H1 (cell line): ENCODE measurements at regions not wholly inside any gene's neighbourhood (a gene's known extent, or its start where the extent isn't known, plus 50 kb on each side); places are given as distances from the start of the nearest gene placed in this dataset.
A peak's percentile ranks its signal among the peaks of the same experiment; 100 is the strongest.

Experiments
- CTCF ChIA-PET: fragments of 300-600 bp; sonication (Branson Sonifier 250); formaldehyde crosslinking; loops from one replicate; lab custom pipeline; 2021; ENCODE audit not compliant: partially characterized antibody; lab: Charles Lee
- POLR2A ChIA-PET: fragments of 300-600 bp; sonication (Branson Sonifier 250); formaldehyde crosslinking; loops from one replicate; lab custom pipeline; 2021; ENCODE audit warnings: inconsistent platforms; ENCODE audit not compliant: partially characterized antibody; lab: Charles Lee
- DNase-seq, 2 experiments: peaks; one replicate each; pipeline versions ENCODE4 v3.0.0 to v3.0.0-alpha.2; 2010 to 2022; ENCODE audit warnings: low spot score in 2 of 2, low read depth in 1 of 2, mixed read lengths in 1 of 2
- FAIRE-seq: peaks from 2 replicates; lab custom pipeline; 2011; peaks lifted over from hg19 to GRCh38; lab: Jason Lieb, UNC
- H2AFZ ChIP-seq: 2 replicates; pipeline ENCODE4 v1.8.1; 2012; ENCODE audit warnings: low read length, inconsistent platforms
- H2AK5ac ChIP-seq: 2 replicates; pipeline ENCODE4 v1.6.1; 2013; ENCODE audit warnings: low read depth, low read length
- H2BK120ac ChIP-seq: replicated peaks from 2 replicates; pipeline ENCODE3; 2013; ENCODE audit warnings: low read depth, low read length, inconsistent platforms
- H2BK12ac ChIP-seq: 2 replicates; pipeline ENCODE4 v1.6.1; 2013; ENCODE audit warnings: low read depth, low read length
- H2BK15ac ChIP-seq: 2 replicates; pipeline ENCODE4 v1.6.1; 2013; ENCODE audit warnings: low read length
- H2BK20ac ChIP-seq: 2 replicates; pipeline ENCODE4 v1.6.1; 2013; ENCODE audit warnings: low read length
- H2BK5ac ChIP-seq: 2 replicates; pipeline ENCODE4 v1.6.1; 2013; ENCODE audit warnings: low read depth, low read length
- H3K14ac ChIP-seq: 2 replicates; pipeline ENCODE4 v1.6.1; 2013; ENCODE audit warnings: inconsistent platforms; ENCODE audit not compliant: insufficient read length
- H3K18ac ChIP-seq: 2 replicates; pipeline ENCODE4 v1.6.1; 2013; ENCODE audit warnings: low read length; ENCODE audit errors: extremely low read depth
- H3K23ac ChIP-seq: 2 replicates; pipeline ENCODE4 v1.6.1; 2013; ENCODE audit warnings: inconsistent platforms; ENCODE audit not compliant: insufficient read length
- H3K23me2 ChIP-seq: 2 replicates; pipeline ENCODE4 v1.6.1; 2013; ENCODE audit warnings: low read depth, low read length
- H3K27ac ChIP-seq: 2 replicates; pipeline ENCODE4 v1.6.1; 2011; ENCODE audit warnings: low read depth, low read length, inconsistent platforms
- H3K27me3 ChIP-seq, 4 experiments: replicated peaks in 1 of 4; 1 replicate in 1 of 4; 2 replicates in 3 of 4; pipeline versions ENCODE4 v1.6.1 to v1.8.1; 2011 to 2013; ENCODE audit warnings: low read length in 3 of 4, mild to moderate bottlenecking in 3 of 4, inconsistent platforms in 2 of 4, mixed read lengths in 2 of 4, moderate library complexity in 1 of 4; ENCODE audit not compliant: control insufficient read depth in 3 of 4, insufficient read depth in 3 of 4; ENCODE audit errors: extremely low read depth in 1 of 4
- H3K36me3 ChIP-seq, 4 experiments: 2 replicates each; pipeline versions ENCODE4 v1.6.1 to v1.8.1; 2011 to 2013; ENCODE audit warnings: mild to moderate bottlenecking in 4 of 4, low read length in 3 of 4, moderate library complexity in 2 of 4, control low read depth in 1 of 4, inconsistent platforms in 1 of 4; ENCODE audit not compliant: insufficient read depth in 4 of 4, control insufficient read depth in 2 of 4
- H3K4ac ChIP-seq: replicated peaks from 2 replicates; pipeline ENCODE3; 2013; ENCODE audit warnings: low read length, low read depth, mixed read lengths, inconsistent platforms; ENCODE audit not compliant: insufficient read length
- H3K4me1 ChIP-seq, 4 experiments: replicated peaks in 1 of 4; 1 replicate in 1 of 4; 2 replicates in 3 of 4; pipeline versions ENCODE4 v1.6.1 to v1.8.1; 2011 to 2013; ENCODE audit warnings: low read length in 3 of 4, inconsistent platforms in 2 of 4, mixed read lengths in 1 of 4; ENCODE audit not compliant: insufficient read depth in 4 of 4, control insufficient read depth in 3 of 4
- H3K4me2 ChIP-seq, 2 experiments: 2 replicates each; pipeline versions ENCODE4 v1.6.1 to v1.8.1; 2011 to 2013; ENCODE audit warnings: low read depth in 2 of 2, low read length in 2 of 2, control low read depth in 1 of 2, inconsistent platforms in 1 of 2, mild to moderate bottlenecking in 1 of 2; ENCODE audit not compliant: insufficient read depth in 1 of 2
- H3K4me3 ChIP-seq, 4 experiments: fragments of 200-600, 300-600 bp in 1 of 4; sonication (generic), shearing (Covaris generic), sonication (Bioruptor Twin) in 1 of 4; 2 replicates each; pipeline versions ENCODE4 v1.5.1 to v1.8.1; 2011 to 2016; ENCODE audit warnings: low read length in 4 of 4, low read depth in 3 of 4, control low read depth in 2 of 4, inconsistent platforms in 2 of 4, mild to moderate bottlenecking in 2 of 4, mixed read lengths in 1 of 4, moderate library complexity in 1 of 4; ENCODE audit not compliant: insufficient read depth in 2 of 4; ENCODE audit errors: extremely low read depth in 1 of 4
- H3K56ac ChIP-seq: replicated peaks from 2 replicates; pipeline ENCODE3; 2013; ENCODE audit warnings: low read depth, mild to moderate bottlenecking, mixed read lengths, low read length, inconsistent platforms; ENCODE audit not compliant: insufficient read length
- H3K79me1 ChIP-seq: 2 replicates; pipeline ENCODE4 v1.6.1; 2013; ENCODE audit warnings: low read depth, low read length, control low read depth
- H3K79me2 ChIP-seq, 2 experiments: 2 replicates each; pipeline versions ENCODE4 v1.6.1 to v1.8.1; 2012 to 2013; ENCODE audit warnings: low read length in 2 of 2, mild to moderate bottlenecking in 2 of 2, inconsistent platforms in 1 of 2; ENCODE audit not compliant: insufficient read depth in 2 of 2, control insufficient read depth in 1 of 2
- H3K9ac ChIP-seq, 4 experiments: replicated peaks in 1 of 4; 1 replicate in 1 of 4; 2 replicates in 3 of 4; pipeline versions ENCODE4 v1.6.1 to v1.8.1; 2011 to 2013; ENCODE audit warnings: low read depth in 3 of 4, low read length in 3 of 4, control low read depth in 2 of 4, mild to moderate bottlenecking in 2 of 4, moderate library complexity in 2 of 4, inconsistent platforms in 1 of 4; ENCODE audit errors: extremely low read depth in 1 of 4
- H3K9me3 ChIP-seq, 2 experiments: 2 replicates each; pipeline versions ENCODE4 v1.6.1 to v1.8.1; 2012 to 2013; ENCODE audit warnings: mild to moderate bottlenecking in 2 of 2, moderate library complexity in 2 of 2, control low read depth in 1 of 2, inconsistent platforms in 1 of 2, low read depth in 1 of 2, low read length in 1 of 2, mixed read lengths in 1 of 2; ENCODE audit not compliant: insufficient read depth in 2 of 2
- H4K20me1 ChIP-seq, 2 experiments: replicated peaks in 1 of 2; 2 replicates each; pipeline versions ENCODE3 to v1.8.1; 2011 to 2013; ENCODE audit warnings: inconsistent platforms in 2 of 2, low read length in 2 of 2, mild to moderate bottlenecking in 1 of 2; ENCODE audit not compliant: insufficient read depth in 2 of 2, control insufficient read depth in 1 of 2
- H4K5ac ChIP-seq: 2 replicates; pipeline ENCODE4 v1.6.1; 2013; ENCODE audit warnings: low read length, low read depth, mixed read lengths, inconsistent platforms; ENCODE audit not compliant: insufficient read length
- H4K8ac ChIP-seq: 2 replicates; pipeline ENCODE4 v1.8.0; 2013; ENCODE audit warnings: mild to moderate bottlenecking, moderate library complexity, low read length, inconsistent platforms; ENCODE audit not compliant: insufficient read depth; ENCODE audit errors: extremely low read depth
- H4K91ac ChIP-seq: replicated peaks from 2 replicates; pipeline ENCODE3; 2013; ENCODE audit warnings: low read length, mixed read lengths, inconsistent platforms; ENCODE audit not compliant: insufficient read length
- WGBS, 2 experiments: shearing (Covaris generic) in 1 of 2; methylation state at CpG; one replicate each; pipeline versions ENCODE4 v1.1.6 to v1.1.7; 2013 to 2015; ENCODE audit warnings: low lambda C conversion rate in 2 of 2, mixed read lengths in 2 of 2, inconsistent platforms in 1 of 2, low coverage in 1 of 2, missing lambda C conversion rate in 1 of 2; ENCODE audit not compliant: insufficient replicate concordance in 2 of 2, insufficient coverage in 1 of 2, insufficient read length in 1 of 2; ENCODE audit errors: extremely low coverage in 1 of 2, missing lambda C conversion rate in 1 of 2; 5-methylcytosine and 5-hydroxymethylcytosine counted together

GRCh38 chr5:33049842-33050241 lies 338.7 kb downstream of the NPR3 start:
- Histone ChIP-seq H3K79me2 (no peaks in the 10 kb centered on the region), H3K23me2 (no peaks in the 10 kb centered on the region), H4K8ac (0 out of 2 replicates have a peak overlapping the region, but pooled peaks have one; percentile 9), H3K4me2 (no peak overlapping the region), H3K27me3 (no peaks in the 10 kb centered on the region), H4K91ac (no peak overlapping the region), H3K27ac (no peak overlapping the region), H2AFZ (no peak overlapping the region), H3K79me1 (no peaks in the 10 kb centered on the region), H4K20me1 (no peaks in the 10 kb centered on the region), H2BK5ac (0 out of 2 replicates have a peak overlapping the region, but pooled peaks have one; percentile 8), H3K9me3 (0 out of 4 replicates have a peak, but pooled peaks cover 0 to under 1% of the 10 kb centered on the region in 2 experiments), H2BK20ac (no peak overlapping the region), H3K18ac (no peak overlapping the region), H2AK5ac (no peak overlapping the region), H3K4me3 (no peak overlapping the region), H3K9ac (no peak overlapping the region; a peak in 1 of 7 replicates), H3K14ac (no peak overlapping the region), H3K4ac (no peak overlapping the region), H2BK12ac (no peak overlapping the region), H2BK15ac (no peak overlapping the region), H2BK120ac (no peak overlapping the region), H3K56ac (no peak overlapping the region), H3K23ac (no peak overlapping the region), H3K4me1 (no peaks in the 10 kb centered on the region), H4K5ac (no peak overlapping the region), H3K36me3 (no peaks in the 10 kb centered on the region)
- DNase-seq, result no peak
- POLR2A ChIA-PET, result no interaction called here
- WGBS, 2 experiments, result 87% methylated on average over 2 of the region's 2 CpGs; no CpG with 5 or more reads in 1 of the 2 experiments
- CTCF ChIA-PET, result interaction anchor here (1.1 kb wide), 2 partner anchors 107 to 109 kb away, joined by 3 to 5 read pairs; no protein-coding TSS in a partner anchor
- FAIRE-seq, result no peak
